OCI-LY7 (cell line): ENCODE measurements at regions not wholly inside any gene's neighbourhood (a gene's known extent, or its start where the extent isn't known, plus 50 kb on each side); places are given as distances from the start of the nearest gene placed in this dataset.

Source experiments
- EZH2phosphoT487 ChIP-seq: fragments of 200-600 bp; sonication (generic); IDR thresholded peaks from 2 replicates; pipeline ENCODE4 v1.6.1; 2018; ENCODE audit warnings: low read depth, borderline replicate concordance, mild to moderate bottlenecking, mixed run types, antibody characterized with exemption, low read length, moderate library complexity, mixed read lengths
- TF ChIP-seq, protein P1 (sequence below): fragments of 200-600 bp; sonication (generic); conservative IDR thresholded peaks from 2 replicates; pipeline ENCODE4 v1.5.1; 2014; ENCODE audit warnings: mild to moderate bottlenecking, antibody characterized with exemption, low read length, moderate library complexity, mixed read lengths

- TF ChIP-seq, protein P1, sequence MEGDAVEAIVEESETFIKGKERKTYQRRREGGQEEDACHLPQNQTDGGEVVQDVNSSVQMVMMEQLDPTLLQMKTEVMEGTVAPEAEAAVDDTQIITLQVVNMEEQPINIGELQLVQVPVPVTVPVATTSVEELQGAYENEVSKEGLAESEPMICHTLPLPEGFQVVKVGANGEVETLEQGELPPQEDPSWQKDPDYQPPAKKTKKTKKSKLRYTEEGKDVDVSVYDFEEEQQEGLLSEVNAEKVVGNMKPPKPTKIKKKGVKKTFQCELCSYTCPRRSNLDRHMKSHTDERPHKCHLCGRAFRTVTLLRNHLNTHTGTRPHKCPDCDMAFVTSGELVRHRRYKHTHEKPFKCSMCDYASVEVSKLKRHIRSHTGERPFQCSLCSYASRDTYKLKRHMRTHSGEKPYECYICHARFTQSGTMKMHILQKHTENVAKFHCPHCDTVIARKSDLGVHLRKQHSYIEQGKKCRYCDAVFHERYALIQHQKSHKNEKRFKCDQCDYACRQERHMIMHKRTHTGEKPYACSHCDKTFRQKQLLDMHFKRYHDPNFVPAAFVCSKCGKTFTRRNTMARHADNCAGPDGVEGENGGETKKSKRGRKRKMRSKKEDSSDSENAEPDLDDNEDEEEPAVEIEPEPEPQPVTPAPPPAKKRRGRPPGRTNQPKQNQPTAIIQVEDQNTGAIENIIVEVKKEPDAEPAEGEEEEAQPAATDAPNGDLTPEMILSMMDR: no peak
- no peak for TF ChIP-seq EZH2phosphoT487
These were observed 245.7 kb downstream of the PTBP2 start for GRCh38 chr1:96967311-96967710.
